HG03575 (cell line): ENCODE measurements at regions not wholly inside any gene's neighbourhood (a gene's known extent, or its start where the extent isn't known, plus 50 kb on each side); places are given as distances from the start of the nearest gene placed in this dataset.
"Not testable (repeated sequence)": the region's sequence is repeated elsewhere in the genome, so short reads cannot be mapped to it uniquely, and the experiment has no call there.

Experiments used
- ATAC-seq: cut with Tn5 transposase; IDR thresholded peaks from one replicate; pipeline ENCODE4 v1.9.1; 2021; ENCODE audit not compliant: unreplicated experiment, insufficient number of reproducible peaks, low FRiP score; ENCODE audit errors: extremely low read depth

GRCh38 chr12:72836194-72836593, 564.0 kb downstream of the TRHDE start:
- ATAC-seq = no peak

GRCh38 chr12:72839696-72840095, 567.5 kb downstream of the TRHDE start:
- ATAC-seq = no peak

- no peak for ATAC-seq
These were observed 591.5 kb downstream of the TRHDE start for GRCh38 chr12:72863671-72864070.

GRCh38 chr12:72865921-72866320, 593.8 kb downstream of the TRHDE start:
- no peak for ATAC-seq

- no peak for ATAC-seq
These were observed 596.9 kb downstream of the TRHDE start for GRCh38 chr12:72869024-72869423.

- ATAC-seq = no peak
These were observed 600.2 kb downstream of the TRHDE start for GRCh38 chr12:72872238-72872887.

- no peak for ATAC-seq
These were observed 600.8 kb downstream of the TRHDE start for GRCh38 chr12:72872996-72873395.

- no peak for ATAC-seq
These were observed 603.9 kb downstream of the TRHDE start for GRCh38 chr12:72876092-72876491.

- ATAC-seq = no peak
These were observed 616.5 kb downstream of the TRHDE start for GRCh38 chr12:72888693-72889092.

- ATAC-seq = no peak
These were observed 617.6 kb downstream of the TRHDE start for GRCh38 chr12:72889791-72890190.

- ATAC-seq = no peak
These were observed 629.5 kb downstream of the TRHDE start for GRCh38 chr12:72901685-72902084.

- ATAC-seq = no peak
These were observed 653.5 kb downstream of the TRHDE start for GRCh38 chr12:72925716-72926115.

GRCh38 chr12:72931838-72932237, 659.7 kb downstream of the TRHDE start:
- not testable (repeated sequence) for ATAC-seq

GRCh38 chr12:72937486-72937885, 665.3 kb downstream of the TRHDE start:
- ATAC-seq = no peak

GRCh38 chr12:72957454-72957853, 685.3 kb downstream of the TRHDE start:
- no peak for ATAC-seq

GRCh38 chr12:72966684-72967083, 694.5 kb downstream of the TRHDE start:
- no peak for ATAC-seq

GRCh38 chr12:72974954-72975555, 702.9 kb downstream of the TRHDE start:
- ATAC-seq = no peak

GRCh38 chr12:72978999-72979398, 706.8 kb downstream of the TRHDE start:
- no peak for ATAC-seq

- no peak for ATAC-seq
These were observed 710.2 kb downstream of the TRHDE start for GRCh38 chr12:72982356-72982755.

- ATAC-seq = no peak
These were observed 714.8 kb downstream of the TRHDE start for GRCh38 chr12:72986963-72987362.

- no peak for ATAC-seq
These were observed 717.3 kb downstream of the TRHDE start for GRCh38 chr12:72989458-72989947.
